Activated B cell treated with CpG ODN at 0.5 μM for 24 hours (primary cell): ENCODE measurements at regions not wholly inside any gene's neighbourhood (a gene's known extent, or its start where the extent isn't known, plus 50 kb on each side); places are given as distances from the start of the nearest gene placed in this dataset.

Source experiments
- ATAC-seq: fragments of 200-7000 bp; cut with Tn5 transposase; one replicate; pipeline ENCODE4 v1.10.0; 2021; ENCODE audit warnings: low read depth, mild to moderate bottlenecking, moderate library complexity
- CTCF ChIA-PET: fragments of 350-600 bp; sonication (Branson Sonifier 250); formaldehyde crosslinking; loops from one replicate; lab custom pipeline; 2021; ENCODE audit warnings: antibody characterized with exemption; lab: Charles Lee
- POLR2A ChIA-PET: fragments of 350-600 bp; sonication (Branson Sonifier 250); formaldehyde crosslinking; loops from one replicate; lab custom pipeline; 2021; ENCODE audit warnings: antibody characterized with exemption; lab: Charles Lee
- DNase-seq: peaks from one replicate; pipeline ENCODE4 v3.0.0; 2022
- H3K27ac Mint-ChIP-seq: one replicate; pipeline ENCODE4 v1.8.0; 2020; ENCODE audit warnings: mixed read lengths
- H3K27me3 Mint-ChIP-seq: one replicate; pipeline ENCODE4 v1.8.0; 2021; ENCODE audit warnings: mixed read lengths
- H3K36me3 Mint-ChIP-seq: one replicate; pipeline ENCODE4 v1.8.0; 2021; ENCODE audit warnings: low read depth, mixed read lengths
- H3K4me1 Mint-ChIP-seq: one replicate; pipeline ENCODE4 v1.8.0; 2021; ENCODE audit warnings: mixed read lengths
- H3K4me3 Mint-ChIP-seq: one replicate; pipeline ENCODE4 v1.8.0; 2020; ENCODE audit warnings: mild to moderate bottlenecking, mixed read lengths
- H3K9me3 Mint-ChIP-seq: one replicate; pipeline ENCODE4 v1.8.0; 2020; ENCODE audit warnings: mixed read lengths
- CTCF ChIP-seq: fragments of 200-600 bp; IDR thresholded peaks from one replicate; pipeline ENCODE4 v1.8.0; 2022; ENCODE audit warnings: antibody characterized with exemption, mild to moderate bottlenecking
- intact Hi-C: fragments of 100-400 bp; cut with micrococcal nuclease; formaldehyde crosslinking; loops from one replicate; pipeline ENCODE4 v1.15.1; 2024

- no peak for ATAC-seq
- no peak overlapping the region for H3K27ac Mint-ChIP-seq
- no peak for TF ChIP-seq CTCF
- peaks cover 2% of the 10 kb centered on the region for H3K9me3 Mint-ChIP-seq
- H3K27me3 Mint-ChIP-seq = no peaks in the 10 kb centered on the region
- DNase-seq = no peak
- no peak overlapping the region for H3K4me3 Mint-ChIP-seq
- POLR2A ChIA-PET = no interaction called here
- H3K36me3 Mint-ChIP-seq = no peaks in the 10 kb centered on the region
- no peaks in the 10 kb centered on the region for H3K4me1 Mint-ChIP-seq
- intact Hi-C loops = no loop called here
- CTCF ChIA-PET = no interaction called here
Measured at GRCh38 chr15:95928822-95929221, 401.7 kb upstream of the NR2F2 start.

- no peaks in the 10 kb centered on the region for H3K27me3 Mint-ChIP-seq
- no peak overlapping the region for H3K4me3 Mint-ChIP-seq
- ATAC-seq (no peak), DNase-seq (no peak)
- intact Hi-C loops = no loop called here
- CTCF ChIA-PET = no interaction called here
- peaks cover 2% of the 10 kb centered on the region for H3K9me3 Mint-ChIP-seq
- POLR2A ChIA-PET = no interaction called here
- no peaks in the 10 kb centered on the region for H3K4me1 Mint-ChIP-seq
- no peak for TF ChIP-seq CTCF
- no peaks in the 10 kb centered on the region for H3K36me3 Mint-ChIP-seq
- H3K27ac Mint-ChIP-seq = no peak overlapping the region
Measured at GRCh38 chr15:95929232-95929846, 401.2 kb upstream of the NR2F2 start.

GRCh38 chr15:95930659-95931375 lies 399.7 kb upstream of the NR2F2 start:
- H3K4me3 Mint-ChIP-seq = no peak overlapping the region
- peaks cover 2% of the 10 kb centered on the region for H3K9me3 Mint-ChIP-seq
- intact Hi-C loops = no loop called here
- ATAC-seq (no peak), DNase-seq (no peak)
- no peaks in the 10 kb centered on the region for H3K4me1 Mint-ChIP-seq
- no peaks in the 10 kb centered on the region for H3K27me3 Mint-ChIP-seq
- CTCF ChIA-PET = no interaction called here
- TF ChIP-seq CTCF = no peak
- no peaks in the 10 kb centered on the region for H3K36me3 Mint-ChIP-seq
- POLR2A ChIA-PET = no interaction called here
- no peak overlapping the region for H3K27ac Mint-ChIP-seq

- ChIA-PET CTCF (no interaction called here), POLR2A (no interaction called here)
- DNase-seq (no peak), ATAC-seq (no peak)
- H3K4me1 Mint-ChIP-seq = no peaks in the 10 kb centered on the region
- intact Hi-C loops = no loop called here
- H3K27me3 Mint-ChIP-seq = no peaks in the 10 kb centered on the region
- H3K4me3 Mint-ChIP-seq = no peak overlapping the region
- no peak for TF ChIP-seq CTCF
- H3K36me3 Mint-ChIP-seq = no peaks in the 10 kb centered on the region
- H3K27ac Mint-ChIP-seq = no peak overlapping the region
- peaks cover 2% of the 10 kb centered on the region for H3K9me3 Mint-ChIP-seq
Measured at GRCh38 chr15:95931619-95932018, 398.9 kb upstream of the NR2F2 start.

- POLR2A ChIA-PET = no interaction called here
- no peak for ATAC-seq
- CTCF ChIA-PET = no interaction called here
- Mint-ChIP-seq H3K36me3 (no peaks in the 10 kb centered on the region), H3K27ac (no peak overlapping the region), H3K4me1 (no peaks in the 10 kb centered on the region), H3K4me3 (no peak overlapping the region), H3K27me3 (no peaks in the 10 kb centered on the region), H3K9me3 (peaks cover 2% of the 10 kb centered on the region)
- no peak for DNase-seq
- no peak for TF ChIP-seq CTCF
- intact Hi-C loops = no loop called here
Measured at GRCh38 chr15:95932141-95932540, 398.4 kb upstream of the NR2F2 start.
